SK-N-SH (cell line): ENCODE measurements at regions not wholly inside any gene's neighbourhood (a gene's known extent, or its start where the extent isn't known, plus 50 kb on each side); places are given as distances from the start of the nearest gene placed in this dataset.

Experiments
- CTCF ChIA-PET: fragments of 300-600, 350-600 bp; formaldehyde crosslinking; extraction: SDS; loops from one replicate; lab custom pipeline; 2021; lab: Yijun Ruan, JAX
- POLR2A ChIA-PET: fragments of 350-600 bp; sonication (Branson Sonifier 250); formaldehyde crosslinking; extraction: SDS; loops from one replicate; lab custom pipeline; 2020; ENCODE audit warnings: antibody characterized with exemption, inconsistent platforms; lab: Yijun Ruan, JAX
- DNase-seq: peaks from one replicate; pipeline ENCODE4 v3.0.0; 2012
- H2AFZ ChIP-seq: fragments of 200-600 bp; sonication (generic); 2 replicates; pipeline ENCODE4 v1.8.1; 2016; ENCODE audit warnings: antibody characterized with exemption, mild to moderate bottlenecking, low read depth
- H3F3A ChIP-seq: fragments of 200-600 bp; sonication (generic); replicated peaks from 2 replicates; pipeline ENCODE3; 2016; ENCODE audit warnings: antibody characterized with exemption, mild to moderate bottlenecking; ENCODE audit not compliant: insufficient read depth
- H3K27ac ChIP-seq, 2 experiments: fragments of 200-500 bp in 1 of 2; fragments of 200-600 bp in 1 of 2; sonication (Bioruptor generic) in 1 of 2; sonication (generic), shearing (Covaris generic) in 1 of 2; 2 replicates each; pipeline versions ENCODE4 v1.5.1 to v1.6.1; 2014 to 2016; ENCODE audit warnings: low read depth in 2 of 2, inconsistent platforms in 1 of 2, low read length in 1 of 2, mild to moderate bottlenecking in 1 of 2, mixed read lengths in 1 of 2
- H3K27me3 ChIP-seq: fragments of 200-600 bp; sonication (generic), shearing (Covaris generic); 2 replicates; pipeline ENCODE4 v1.6.1; 2016; ENCODE audit warnings: mixed run types; ENCODE audit not compliant: insufficient read depth
- H3K36me3 ChIP-seq, 2 experiments: fragments of 200-500 bp in 1 of 2; fragments of 200-600 bp in 1 of 2; sonication (Bioruptor generic) in 1 of 2; sonication (generic) in 1 of 2; replicated peaks in 1 of 2; 2 replicates each; pipeline versions ENCODE3 to v1.5.1; 2014 to 2016; ENCODE audit warnings: low read length in 1 of 2, mild to moderate bottlenecking in 1 of 2; ENCODE audit not compliant: insufficient read depth in 2 of 2, control insufficient read depth in 1 of 2
- H3K4me1 ChIP-seq, 2 experiments: fragments of 200-500 bp in 1 of 2; fragments of 200-600 bp in 1 of 2; sonication (Bioruptor generic) in 1 of 2; sonication (generic), shearing (Covaris generic) in 1 of 2; 2 replicates each; pipeline versions ENCODE4 v1.5.1 to v1.6.1; 2014 to 2016; ENCODE audit warnings: low read depth in 1 of 2, low read length in 1 of 2, mixed run types in 1 of 2; ENCODE audit not compliant: insufficient read depth in 2 of 2, control insufficient read depth in 1 of 2
- H3K4me2 ChIP-seq: fragments of 200-600 bp; sonication (generic), shearing (Covaris generic); 2 replicates; pipeline ENCODE4 v1.6.1; 2017; ENCODE audit warnings: mixed run types
- H3K4me3 ChIP-seq, 2 experiments: fragments of 200-500 bp in 1 of 2; fragments of 200-600 bp in 1 of 2; sonication (Bioruptor generic) in 1 of 2; sonication (generic), shearing (Covaris generic) in 1 of 2; 2 replicates each; pipeline versions ENCODE4 v1.5.1 to v1.8.1; 2014 to 2016; ENCODE audit warnings: low read depth in 2 of 2, inconsistent platforms in 1 of 2, low read length in 1 of 2, mild to moderate bottlenecking in 1 of 2, mixed read lengths in 1 of 2, moderate library complexity in 1 of 2
- H3K79me2 ChIP-seq: fragments of 200-600 bp; sonication (generic); 2 replicates; pipeline ENCODE4 v1.8.1; 2017; ENCODE audit warnings: mild to moderate bottlenecking; ENCODE audit not compliant: insufficient read depth
- H3K9ac ChIP-seq: fragments of 200-600 bp; sonication (generic); 2 replicates; pipeline ENCODE4 v1.6.1; 2017; ENCODE audit warnings: mixed run types
- H3K9me2 ChIP-seq: fragments of 200-600 bp; sonication (generic); 2 replicates; pipeline ENCODE4 v1.6.1; 2017; ENCODE audit warnings: mixed run types
- H3K9me3 ChIP-seq: fragments of 200-600 bp; sonication (generic); 2 replicates; pipeline ENCODE4 v1.6.1; 2017; ENCODE audit warnings: mixed run types, mild to moderate bottlenecking, moderate library complexity
- H4K20me1 ChIP-seq: fragments of 200-600 bp; sonication (generic); 2 replicates; pipeline ENCODE4 v1.6.1; 2017; ENCODE audit warnings: mild to moderate bottlenecking, mixed run types; ENCODE audit not compliant: insufficient read depth
- ELF1 ChIP-seq: IDR thresholded peaks from 2 replicates; pipeline ENCODE4 v1.4.0; 2012
- FOSL2 ChIP-seq: IDR thresholded peaks from 2 replicates; pipeline ENCODE4 v1.4.0; 2012; ENCODE audit warnings: low read depth, mild to moderate bottlenecking, moderate library complexity, borderline replicate concordance
- GABPA ChIP-seq: IDR thresholded peaks from 2 replicates; pipeline ENCODE4 v1.4.0; 2012; ENCODE audit warnings: low read depth, mild to moderate bottlenecking
- IRF3 ChIP-seq: fragments of 150-350 bp; IDR thresholded peaks from 2 replicates; pipeline ENCODE4 v1.6.1; 2016; ENCODE audit warnings: mild to moderate bottlenecking, low read depth, low read length
- JUND ChIP-seq: IDR thresholded peaks from 2 replicates; pipeline ENCODE4 v1.4.0; 2012
- MAX ChIP-seq: IDR thresholded peaks from 2 replicates; pipeline ENCODE4 v1.4.0; 2012; ENCODE audit warnings: low read depth
- NFIC ChIP-seq: IDR thresholded peaks from 2 replicates; pipeline ENCODE4 v1.4.0; 2012; ENCODE audit warnings: borderline replicate concordance
- RAD21 ChIP-seq: IDR thresholded peaks from 2 replicates; pipeline ENCODE4 v1.6.1; 2012; ENCODE audit warnings: mild to moderate bottlenecking, low read length
- RCOR1 ChIP-seq: fragments of 150-350 bp; IDR thresholded peaks from 2 replicates; pipeline ENCODE4 v1.6.1; 2017; ENCODE audit warnings: antibody characterized with exemption, low read length
- REST ChIP-seq: IDR thresholded peaks from 2 replicates; pipeline ENCODE4 v1.6.1; 2012; ENCODE audit warnings: mild to moderate bottlenecking, low read depth, low read length, moderate library complexity
- RFX5 ChIP-seq: IDR thresholded peaks from 2 replicates; pipeline ENCODE4 v1.6.1; 2012; ENCODE audit warnings: mild to moderate bottlenecking, improper control_type of control experiment, low read length
- RXRA ChIP-seq: IDR thresholded peaks from 2 replicates; pipeline ENCODE4 v1.4.0; 2012; ENCODE audit warnings: low read depth, mild to moderate bottlenecking, borderline replicate concordance
- SIN3A ChIP-seq: IDR thresholded peaks from 2 replicates; pipeline ENCODE4 v1.6.1; 2012; ENCODE audit warnings: low read depth, mild to moderate bottlenecking, low read length, moderate library complexity, borderline replicate concordance
- TAF1 ChIP-seq: IDR thresholded peaks from 2 replicates; pipeline ENCODE4 v1.6.1; 2012; ENCODE audit warnings: low read depth, mild to moderate bottlenecking, low read length, moderate library complexity, borderline replicate concordance
- TCF12 ChIP-seq: IDR thresholded peaks from 2 replicates; pipeline ENCODE4 v1.4.0; 2012
- YY1 ChIP-seq: IDR thresholded peaks from 2 replicates; pipeline ENCODE4 v1.4.0; 2012; ENCODE audit warnings: low read depth, mild to moderate bottlenecking
- WGBS: methylation state at CpG from one replicate; pipeline ENCODE4 v1.1.6; 2017; ENCODE audit warnings: low lambda C conversion rate; 5-methylcytosine and 5-hydroxymethylcytosine counted together
- TF ChIP-seq, protein P1 (sequence below): fragments of 200-600 bp; sonication (generic); IDR thresholded peaks from 2 replicates; pipeline ENCODE4 v1.6.1; 2017; ENCODE audit warnings: antibody characterized with exemption, mild to moderate bottlenecking, moderate library complexity
- TF ChIP-seq, protein P2 (sequence below): IDR thresholded peaks from 2 replicates; pipeline ENCODE4; 2012
- TF ChIP-seq, protein P3 (sequence below): IDR thresholded peaks from 2 replicates; pipeline ENCODE4 v1.4.0; 2012; ENCODE audit warnings: low read depth, borderline replicate concordance

- TF ChIP-seq REST (no peak), ELF1 (no peak), FOSL2 (no peak), TAF1 (no peak), GABPA (no peak), IRF3 (no peak), JUND (no peak), RCOR1 (no peak)
- TF ChIP-seq, protein P1, sequence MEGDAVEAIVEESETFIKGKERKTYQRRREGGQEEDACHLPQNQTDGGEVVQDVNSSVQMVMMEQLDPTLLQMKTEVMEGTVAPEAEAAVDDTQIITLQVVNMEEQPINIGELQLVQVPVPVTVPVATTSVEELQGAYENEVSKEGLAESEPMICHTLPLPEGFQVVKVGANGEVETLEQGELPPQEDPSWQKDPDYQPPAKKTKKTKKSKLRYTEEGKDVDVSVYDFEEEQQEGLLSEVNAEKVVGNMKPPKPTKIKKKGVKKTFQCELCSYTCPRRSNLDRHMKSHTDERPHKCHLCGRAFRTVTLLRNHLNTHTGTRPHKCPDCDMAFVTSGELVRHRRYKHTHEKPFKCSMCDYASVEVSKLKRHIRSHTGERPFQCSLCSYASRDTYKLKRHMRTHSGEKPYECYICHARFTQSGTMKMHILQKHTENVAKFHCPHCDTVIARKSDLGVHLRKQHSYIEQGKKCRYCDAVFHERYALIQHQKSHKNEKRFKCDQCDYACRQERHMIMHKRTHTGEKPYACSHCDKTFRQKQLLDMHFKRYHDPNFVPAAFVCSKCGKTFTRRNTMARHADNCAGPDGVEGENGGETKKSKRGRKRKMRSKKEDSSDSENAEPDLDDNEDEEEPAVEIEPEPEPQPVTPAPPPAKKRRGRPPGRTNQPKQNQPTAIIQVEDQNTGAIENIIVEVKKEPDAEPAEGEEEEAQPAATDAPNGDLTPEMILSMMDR, result no peak
- TF ChIP-seq, protein P2, sequence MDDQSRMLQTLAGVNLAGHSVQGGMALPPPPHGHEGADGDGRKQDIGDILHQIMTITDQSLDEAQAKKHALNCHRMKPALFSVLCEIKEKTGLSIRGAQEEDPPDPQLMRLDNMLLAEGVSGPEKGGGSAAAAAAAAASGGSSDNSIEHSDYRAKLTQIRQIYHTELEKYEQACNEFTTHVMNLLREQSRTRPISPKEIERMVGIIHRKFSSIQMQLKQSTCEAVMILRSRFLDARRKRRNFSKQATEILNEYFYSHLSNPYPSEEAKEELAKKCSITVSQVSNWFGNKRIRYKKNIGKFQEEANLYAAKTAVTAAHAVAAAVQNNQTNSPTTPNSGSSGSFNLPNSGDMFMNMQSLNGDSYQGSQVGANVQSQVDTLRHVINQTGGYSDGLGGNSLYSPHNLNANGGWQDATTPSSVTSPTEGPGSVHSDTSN, result no peak
- TF ChIP-seq, all 33 proteins: peak for 0
Observed at GRCh38 chrX:46328133-46328532, 217.1 kb downstream of the ZNF674 start (continued).

DNA sequence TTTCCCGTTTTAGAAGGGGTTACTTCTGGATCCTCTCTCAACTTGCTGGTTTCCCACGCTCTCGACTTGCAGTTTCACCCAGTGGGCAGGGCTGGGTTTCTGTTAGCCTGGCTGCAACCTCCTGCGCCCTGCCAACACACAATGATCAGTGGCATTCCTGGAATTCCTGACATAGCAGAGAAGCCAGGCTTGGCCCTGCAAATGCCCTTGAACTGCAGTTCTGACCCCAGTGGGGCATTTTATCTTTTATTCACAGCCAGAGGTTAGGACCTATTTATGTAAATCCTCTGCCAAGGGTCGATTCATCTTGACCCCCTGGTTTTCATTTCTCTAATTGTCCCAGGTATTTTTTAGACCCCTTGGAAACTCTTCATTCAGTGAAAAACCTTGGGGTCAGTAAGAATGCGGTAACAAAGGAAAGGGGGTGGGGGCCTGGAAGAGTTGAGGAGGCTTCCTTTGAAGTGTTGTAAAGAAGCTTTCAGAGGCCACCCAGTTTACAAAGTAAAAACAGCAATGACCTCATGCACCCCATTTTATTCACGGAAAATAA lies 217.6 kb downstream of the ZNF674 start:
- Histone ChIP-seq H3K4me1 (peaks cover 0 to 33% of the 10 kb centered on the region in 2 experiments; a peak in 2 of 4 replicates), H2AFZ (no peak overlapping the region), H3K36me3 (peaks cover 0 to 4% of the 10 kb centered on the region in 2 experiments), H4K20me1 (no peaks in the 10 kb centered on the region), H3K27ac (peak overlapping the region; percentile 68 to 88; a peak in 3 of 4 replicates), H3K4me2 (peak overlapping the region; percentile 67), H3K4me3 (peak overlapping the region; percentile 40 to 47; a peak in 1 of 4 replicates), H3K27me3 (no peaks in the 10 kb centered on the region), H3F3A (peaks cover 22% of the 10 kb centered on the region), H3K9me3 (no peaks in the 10 kb centered on the region), H3K79me2 (peaks cover 12% of the 10 kb centered on the region; the same call in 1 of the 2 replicates), H3K9ac (peak overlapping the region; percentile 86), H3K9me2 (no peaks in the 10 kb centered on the region)
- 13% methylated on average over 7 of the region's 7 CpGs for WGBS
- POLR2A ChIA-PET, result no interaction called here
- no peak for DNase-seq
- CTCF ChIA-PET, result no interaction called here
- TF ChIP-seq MAX (no peak), YY1 (no peak; the same call in 1 of the 2 replicates), SIN3A (peak; percentile 49; the same call in 1 of the 2 replicates), IRF3 (no peak), NFIC (peak; percentile 79), RAD21 (no peak), RXRA (peak; percentile 94), RFX5 (no peak), RCOR1 (no peak), JUND (no peak), TAF1 (0 out of 2 replicates have a peak, but pooled peaks have one; percentile 24), TCF12 (peak; percentile 77)
- TF ChIP-seq, protein P3, sequence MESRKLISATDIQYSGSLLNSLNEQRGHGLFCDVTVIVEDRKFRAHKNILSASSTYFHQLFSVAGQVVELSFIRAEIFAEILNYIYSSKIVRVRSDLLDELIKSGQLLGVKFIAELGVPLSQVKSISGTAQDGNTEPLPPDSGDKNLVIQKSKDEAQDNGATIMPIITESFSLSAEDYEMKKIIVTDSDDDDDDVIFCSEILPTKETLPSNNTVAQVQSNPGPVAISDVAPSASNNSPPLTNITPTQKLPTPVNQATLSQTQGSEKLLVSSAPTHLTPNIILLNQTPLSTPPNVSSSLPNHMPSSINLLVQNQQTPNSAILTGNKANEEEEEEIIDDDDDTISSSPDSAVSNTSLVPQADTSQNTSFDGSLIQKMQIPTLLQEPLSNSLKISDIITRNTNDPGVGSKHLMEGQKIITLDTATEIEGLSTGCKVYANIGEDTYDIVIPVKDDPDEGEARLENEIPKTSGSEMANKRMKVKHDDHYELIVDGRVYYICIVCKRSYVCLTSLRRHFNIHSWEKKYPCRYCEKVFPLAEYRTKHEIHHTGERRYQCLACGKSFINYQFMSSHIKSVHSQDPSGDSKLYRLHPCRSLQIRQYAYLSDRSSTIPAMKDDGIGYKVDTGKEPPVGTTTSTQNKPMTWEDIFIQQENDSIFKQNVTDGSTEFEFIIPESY, result no peak
